Esophagus muscularis mucosa (tissue), 4 donors: ENCODE measurements at regions not wholly inside any gene's neighbourhood (a gene's known extent, or its start where the extent isn't known, plus 50 kb on each side); places are given as distances from the start of the nearest gene placed in this dataset.

Source experiments
- DNase-seq: peaks from one replicate; pipeline ENCODE4 v3.0.0-alpha.2; 2017; ENCODE audit errors: extremely low spot score
- H3K27ac ChIP-seq, 4 donors: fragments of 200-600 bp; sonication (generic); replicated peaks in 1 of 4; 1 replicate in 3 of 4; 2 replicates in 1 of 4; pipeline ENCODE4 v1.5.1; 2016 to 2019; ENCODE audit warnings: mild to moderate bottlenecking in 1 of 4
- H3K27me3 ChIP-seq, 4 donors: fragments of 200-600 bp; sonication (generic); one replicate each; pipeline versions ENCODE4 v1.5.1 to v1.6.0; 2016 to 2019
- H3K36me3 ChIP-seq, 4 donors: fragments of 200-600 bp; sonication (generic); one replicate each; pipeline ENCODE4 v1.5.1; 2016 to 2019
- H3K4me1 ChIP-seq, 4 donors: fragments of 200-600 bp; sonication (generic); one replicate each; pipeline ENCODE4 v1.5.1; 2016 to 2019
- H3K4me3 ChIP-seq, 4 donors: fragments of 200-600 bp; sonication (generic); 1 replicate in 2 of 4; 2 replicates in 2 of 4; pipeline ENCODE4 v1.5.1; 2016 to 2019; ENCODE audit warnings: mild to moderate bottlenecking in 4 of 4, moderate library complexity in 1 of 4
- H3K9me3 ChIP-seq, 4 donors: fragments of 200-600 bp; sonication (generic); 1 replicate in 3 of 4; 2 replicates in 1 of 4; pipeline ENCODE4 v1.5.1; 2016 to 2019
- EP300 ChIP-seq: sonication (generic); formaldehyde crosslinking; IDR thresholded peaks from one replicate; pipeline ENCODE4 v1.6.1; 2017; ENCODE audit warnings: antibody characterized with exemption
- POLR2A ChIP-seq: fragments of 450-650 bp; IDR thresholded peaks from one replicate; pipeline ENCODE4 v1.6.1; 2017; ENCODE audit warnings: antibody characterized with exemption, moderate library complexity, mild to moderate bottlenecking, low read depth
- POLR2AphosphoS5 ChIP-seq, 2 donors: sonication (generic); formaldehyde crosslinking; IDR thresholded peaks; one replicate each; pipeline ENCODE4 v1.6.1; 2017; ENCODE audit warnings: antibody characterized with exemption in 2 of 2
- WGBS: methylation state at CpG from one replicate; pipeline ENCODE4 v1.1.5; 2018; 5-methylcytosine and 5-hydroxymethylcytosine counted together
- intact Hi-C: fragments of 100-400 bp; cut with DNase I; formaldehyde crosslinking; loops from one replicate; pipeline ENCODE4 v1.15.1; 2023
- TF ChIP-seq, protein P1 (sequence below), 3 experiments: fragments of 200-600 bp in 2 of 3; fragments of 450-650 bp in 1 of 3; sonication (generic) in 2 of 3; IDR thresholded peaks; one replicate each; pipeline ENCODE4 v1.5.1; 2017 to 2019; ENCODE audit warnings: antibody characterized with exemption in 3 of 3, mild to moderate bottlenecking in 2 of 3, moderate library complexity in 1 of 3

DNA sequence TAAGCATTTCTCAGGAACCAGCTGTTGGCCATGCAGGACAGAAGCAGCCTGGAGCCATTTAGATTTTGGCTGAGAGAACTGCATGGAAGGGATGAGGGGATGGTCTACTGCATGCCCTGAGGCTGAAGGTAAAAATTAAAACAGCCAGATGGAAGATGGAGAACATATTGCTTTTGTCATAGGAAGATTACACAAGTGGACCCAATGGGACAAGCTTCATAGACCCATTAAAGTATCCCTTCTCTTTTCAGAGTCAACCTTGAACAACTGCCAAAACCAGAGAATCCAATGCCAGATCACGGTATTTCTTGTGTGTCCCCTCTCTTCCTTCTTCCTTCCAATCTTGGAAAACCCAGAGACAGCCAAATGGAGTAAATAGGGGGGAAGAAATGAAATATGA is 253.4 kb downstream of the NR2F1-AS1 start:
- TF ChIP-seq POLR2AphosphoS5 (IDR thresholded peaks at IDR 0.05): no peak
- TF ChIP-seq POLR2A: no peak
- TF ChIP-seq, protein P1, sequence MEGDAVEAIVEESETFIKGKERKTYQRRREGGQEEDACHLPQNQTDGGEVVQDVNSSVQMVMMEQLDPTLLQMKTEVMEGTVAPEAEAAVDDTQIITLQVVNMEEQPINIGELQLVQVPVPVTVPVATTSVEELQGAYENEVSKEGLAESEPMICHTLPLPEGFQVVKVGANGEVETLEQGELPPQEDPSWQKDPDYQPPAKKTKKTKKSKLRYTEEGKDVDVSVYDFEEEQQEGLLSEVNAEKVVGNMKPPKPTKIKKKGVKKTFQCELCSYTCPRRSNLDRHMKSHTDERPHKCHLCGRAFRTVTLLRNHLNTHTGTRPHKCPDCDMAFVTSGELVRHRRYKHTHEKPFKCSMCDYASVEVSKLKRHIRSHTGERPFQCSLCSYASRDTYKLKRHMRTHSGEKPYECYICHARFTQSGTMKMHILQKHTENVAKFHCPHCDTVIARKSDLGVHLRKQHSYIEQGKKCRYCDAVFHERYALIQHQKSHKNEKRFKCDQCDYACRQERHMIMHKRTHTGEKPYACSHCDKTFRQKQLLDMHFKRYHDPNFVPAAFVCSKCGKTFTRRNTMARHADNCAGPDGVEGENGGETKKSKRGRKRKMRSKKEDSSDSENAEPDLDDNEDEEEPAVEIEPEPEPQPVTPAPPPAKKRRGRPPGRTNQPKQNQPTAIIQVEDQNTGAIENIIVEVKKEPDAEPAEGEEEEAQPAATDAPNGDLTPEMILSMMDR (IDR thresholded peaks at IDR 0.05): no peak
- no peak for TF ChIP-seq EP300
- WGBS: 74% methylated on average over 1 of the region's 1 CpG
- H3K4me3 ChIP-seq: no peak overlapping the region
- no peaks in the 10 kb centered on the region for H3K4me1 ChIP-seq
- H3K27ac ChIP-seq: no peak overlapping the region
- no peaks in the 10 kb centered on the region for H3K36me3 ChIP-seq
- no peaks in the 10 kb centered on the region for H3K9me3 ChIP-seq
- no peaks in the 10 kb centered on the region for H3K27me3 ChIP-seq
- no peak for DNase-seq
- intact Hi-C loops: no loop called here

DNA sequence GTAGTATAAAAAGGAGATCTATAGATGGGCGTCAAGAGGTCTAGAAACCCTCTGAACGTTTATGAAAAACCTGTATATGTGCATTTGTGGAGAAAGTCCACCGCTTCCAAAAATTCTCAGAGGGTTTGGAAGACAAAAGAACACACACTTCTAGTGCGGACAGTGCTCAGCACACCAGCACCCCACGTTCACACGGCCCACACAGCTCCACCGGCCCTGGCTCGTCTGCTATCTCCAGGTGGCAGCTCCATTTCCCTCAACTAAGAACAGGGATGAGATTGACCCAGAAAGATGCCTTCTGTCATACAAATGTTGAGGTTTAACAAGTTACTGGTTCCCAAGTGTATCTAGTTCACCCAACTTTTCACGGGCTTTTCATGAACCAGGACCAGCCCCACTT is 255.1 kb downstream of the NR2F1-AS1 start:
- intact Hi-C loops: no loop called here
- Histone ChIP-seq H3K27ac (no peak overlapping the region), H3K36me3 (no peaks in the 10 kb centered on the region), H3K9me3 (no peaks in the 10 kb centered on the region), H3K4me1 (no peaks in the 10 kb centered on the region), H3K27me3 (no peaks in the 10 kb centered on the region), H3K4me3 (no peak overlapping the region)
- no peak for TF ChIP-seq POLR2A
- no peak for TF ChIP-seq POLR2AphosphoS5 (IDR thresholded peaks at IDR 0.05)
- TF ChIP-seq, protein P1 (IDR thresholded peaks at IDR 0.05): no peak
- no peak for TF ChIP-seq EP300
- 96% methylated on average over 9 of the region's 9 CpGs for WGBS
- DNase-seq: no peak

DNA sequence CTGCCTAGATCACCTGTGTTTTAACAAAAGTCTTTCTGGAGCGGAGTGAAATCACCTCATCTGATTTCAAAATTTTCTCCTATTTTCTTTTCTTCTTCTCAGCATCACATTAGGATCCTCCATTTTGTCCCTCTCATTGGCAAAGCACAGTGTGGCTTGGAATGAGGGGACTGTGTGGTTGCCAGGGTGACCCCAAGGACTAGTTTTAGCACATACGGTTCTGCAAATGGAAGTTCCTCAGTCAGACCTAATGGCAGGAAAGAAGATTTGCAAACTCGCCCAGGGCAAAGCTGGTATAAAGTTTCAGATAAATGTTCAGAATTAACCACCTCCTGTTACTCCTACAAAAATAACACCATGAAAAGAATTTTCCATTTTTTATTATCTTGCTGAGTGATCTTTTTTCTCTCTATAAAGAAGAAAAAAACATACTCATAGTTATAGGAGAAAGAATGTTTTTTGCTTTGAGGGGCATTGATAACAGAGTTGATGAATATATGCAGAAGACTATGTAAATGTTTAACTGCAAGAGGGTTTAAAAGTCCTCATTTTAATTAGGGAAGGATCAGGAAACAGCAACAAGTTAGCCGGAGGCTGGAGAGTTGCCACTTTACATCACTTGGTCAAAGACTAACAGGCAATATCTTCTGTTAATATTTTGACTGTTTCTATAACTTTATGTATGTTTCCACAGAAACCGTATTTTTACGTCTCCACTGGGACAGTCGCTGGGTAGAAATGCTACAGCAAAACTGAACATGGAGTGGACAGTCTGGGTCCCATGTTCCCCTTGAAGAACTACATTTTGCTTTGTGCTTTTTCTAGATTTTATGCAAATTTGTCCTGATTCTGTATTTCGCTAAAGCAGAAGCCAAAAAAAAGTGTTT is 257.8 kb downstream of the NR2F1-AS1 start:
- H3K4me3 ChIP-seq: no peak overlapping the region
- intact Hi-C loops: no loop called here
- no peaks in the 10 kb centered on the region for H3K27me3 ChIP-seq
- H3K4me1 ChIP-seq: no peaks in the 10 kb centered on the region
- WGBS: 89% methylated on average over 8 of the region's 8 CpGs
- DNase-seq: no peak
- TF ChIP-seq POLR2A (no peak), EP300 (no peak), POLR2AphosphoS5 (IDR thresholded peaks at IDR 0.05) (no peak)
- TF ChIP-seq, protein P1 (IDR thresholded peaks at IDR 0.05): no peak
- no peaks in the 10 kb centered on the region for H3K9me3 ChIP-seq
- H3K27ac ChIP-seq: no peak overlapping the region
- H3K36me3 ChIP-seq: no peaks in the 10 kb centered on the region

DNA sequence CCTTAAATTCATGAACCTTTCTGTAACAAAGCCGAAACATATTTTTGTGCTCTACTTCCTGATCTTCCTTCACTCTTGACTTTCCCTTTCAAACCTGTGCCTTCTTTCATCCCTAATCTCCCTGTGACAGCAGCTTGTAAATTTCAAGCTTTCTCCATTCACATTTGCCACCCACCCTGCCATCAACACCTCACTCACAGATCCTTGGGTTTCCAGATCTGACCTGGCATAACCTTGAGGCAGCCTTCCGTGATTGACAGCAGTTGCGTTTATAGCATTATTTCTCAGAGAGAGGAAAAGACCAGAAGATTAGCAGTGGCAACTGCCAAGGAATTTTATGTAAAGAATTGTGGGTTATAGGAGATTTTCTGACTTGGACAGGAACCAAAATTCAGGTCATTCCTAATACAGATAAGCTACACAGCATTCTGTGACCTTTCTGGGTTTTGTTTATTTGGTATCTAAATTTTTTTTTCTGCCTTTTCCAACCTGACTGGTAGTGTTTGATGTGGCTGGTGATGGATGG is 260.0 kb downstream of the NR2F1-AS1 start:
- WGBS: 70% methylated on average over 3 of the region's 3 CpGs
- H3K27me3 ChIP-seq: no peaks in the 10 kb centered on the region
- H3K4me3 ChIP-seq: no peak overlapping the region
- intact Hi-C loops: no loop called here
- no peak overlapping the region for H3K27ac ChIP-seq
- H3K36me3 ChIP-seq: no peaks in the 10 kb centered on the region
- H3K9me3 ChIP-seq: no peaks in the 10 kb centered on the region
- no peak for DNase-seq
- TF ChIP-seq POLR2A (no peak), EP300 (no peak), POLR2AphosphoS5 (IDR thresholded peaks at IDR 0.05) (no peak)
- TF ChIP-seq, protein P1 (IDR thresholded peaks at IDR 0.05): no peak
- no peaks in the 10 kb centered on the region for H3K4me1 ChIP-seq

DNA sequence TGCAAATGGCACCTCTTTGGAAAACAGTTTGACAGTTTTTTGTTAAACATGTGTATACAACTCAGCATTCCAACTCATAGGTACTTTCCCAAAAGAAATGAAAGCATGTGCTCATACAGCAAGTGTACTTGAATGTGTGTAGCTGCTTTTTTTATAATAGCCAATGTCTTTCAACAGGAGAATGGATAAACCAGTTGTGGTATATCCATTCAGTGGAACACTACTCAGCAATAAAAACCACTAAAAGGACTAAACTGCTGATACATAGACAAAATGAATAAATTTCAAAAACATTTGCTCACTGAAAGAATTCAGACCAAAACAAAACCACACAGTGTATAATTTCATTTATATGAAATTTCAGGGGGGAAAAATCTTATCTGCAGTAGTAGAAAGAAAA is 267.3 kb downstream of the NR2F1-AS1 start:
- H3K4me3 ChIP-seq: no peak overlapping the region
- no peak overlapping the region for H3K27ac ChIP-seq
- no peak for DNase-seq
- peaks cover 0 to 3% (median 0%) of the 10 kb centered on the region in 4 donors for H3K4me1 ChIP-seq
- no peaks in the 10 kb centered on the region for H3K36me3 ChIP-seq
- intact Hi-C loops: no loop called here
- H3K27me3 ChIP-seq: no peaks in the 10 kb centered on the region
- H3K9me3 ChIP-seq: no peaks in the 10 kb centered on the region
- no peak for TF ChIP-seq POLR2AphosphoS5 (IDR thresholded peaks at IDR 0.05)
- no peak for TF ChIP-seq EP300
- TF ChIP-seq, protein P1 (IDR thresholded peaks at IDR 0.05): no peak
- no peak for TF ChIP-seq POLR2A
